ENCODE measurements at regions not wholly inside any gene's neighbourhood (a gene's known extent, or its start where the extent isn't known, plus 50 kb on each side); places are given as distances from the start of the nearest gene placed in this dataset.

GRCh38 chr2:239544143-239544917 is 143.5 kb upstream of the HDAC4 start:
- no peak overlapping the region for H3K4me3 Mint-ChIP-seq
- DNase-seq (no peak), ATAC-seq (no peak)

GRCh38 chr2:239543702-239544101 is 142.9 kb upstream of the HDAC4 start:
- no peaks in the 10 kb centered on the region for H3K36me3 Mint-ChIP-seq (ENCODE audit: low read depth)
- DNase-seq, result no peak
- no peak overlapping the region for H3K27ac Mint-ChIP-seq
- H3K9me3 ChIP-seq (ENCODE audit: control insufficient read depth, low read length, poor library complexity, severe bottlenecking), result no peaks in the 10 kb centered on the region
- ATAC-seq, result no peak
- no peak overlapping the region for H3K4me3 Mint-ChIP-seq
- H3K27me3 Mint-ChIP-seq, result peaks cover 5% of the 10 kb centered on the region
- peaks cover 10% of the 10 kb centered on the region for H3K4me1 Mint-ChIP-seq

More at GRCh38 chr2:239544143-239544917, 143.5 kb upstream of the HDAC4 start:
- peaks cover 15% of the 10 kb centered on the region for H3K4me1 Mint-ChIP-seq
- H3K27me3 Mint-ChIP-seq, result peaks cover 5% of the 10 kb centered on the region
- H3K9me3 ChIP-seq (ENCODE audit: control insufficient read depth, low read length, poor library complexity, severe bottlenecking), result no peaks in the 10 kb centered on the region
- H3K36me3 Mint-ChIP-seq (ENCODE audit: low read depth), result peaks cover under 1% of the 10 kb centered on the region
- no peak overlapping the region for H3K27ac Mint-ChIP-seq

- no peaks in the 10 kb centered on the region for H3K36me3 Mint-ChIP-seq (ENCODE audit: low read depth)
- H3K27ac Mint-ChIP-seq, result no peak overlapping the region
- peaks cover 5% of the 10 kb centered on the region for H3K4me1 Mint-ChIP-seq
- peaks cover 5% of the 10 kb centered on the region for H3K27me3 Mint-ChIP-seq
- ATAC-seq, result no peak
- H3K4me3 Mint-ChIP-seq, result no peak overlapping the region
- DNase-seq, result no peak
- H3K9me3 ChIP-seq (ENCODE audit: control insufficient read depth, low read length, poor library complexity, severe bottlenecking), result no peaks in the 10 kb centered on the region
Measured at GRCh38 chr2:239540174-239540573, 139.4 kb upstream of the HDAC4 start.

- no peak for ATAC-seq
- peaks cover 5% of the 10 kb centered on the region for H3K4me1 Mint-ChIP-seq
- no peaks in the 10 kb centered on the region for H3K9me3 ChIP-seq (ENCODE audit: control insufficient read depth, low read length, poor library complexity, severe bottlenecking)
- no peak overlapping the region for H3K4me3 Mint-ChIP-seq
- no peak for DNase-seq
- no peak overlapping the region for H3K27ac Mint-ChIP-seq
- peaks cover 5% of the 10 kb centered on the region for H3K27me3 Mint-ChIP-seq
- no peaks in the 10 kb centered on the region for H3K36me3 Mint-ChIP-seq (ENCODE audit: low read depth)
Measured at GRCh38 chr2:239539776-239540100, 138.9 kb upstream of the HDAC4 start.

GRCh38 chr2:239539083-239539775 is 138.4 kb upstream of the HDAC4 start:
- no peak overlapping the region for H3K27ac Mint-ChIP-seq

GRCh38 chr2:239538357-239539052 is 137.7 kb upstream of the HDAC4 start:
- H3K9me3 ChIP-seq (ENCODE audit: control insufficient read depth, low read length, poor library complexity, severe bottlenecking), result no peaks in the 10 kb centered on the region
- DNase-seq (no peak), ATAC-seq (no peak)
- H3K36me3 Mint-ChIP-seq (ENCODE audit: low read depth), result no peaks in the 10 kb centered on the region
- no peak overlapping the region for H3K27ac Mint-ChIP-seq
- peaks cover 5% of the 10 kb centered on the region for H3K27me3 Mint-ChIP-seq
- peaks cover 3% of the 10 kb centered on the region for H3K4me1 Mint-ChIP-seq
- H3K4me3 Mint-ChIP-seq, result no peak overlapping the region

More at GRCh38 chr2:239539083-239539775, 138.4 kb upstream of the HDAC4 start:
- ATAC-seq (no peak), DNase-seq (no peak)
- H3K4me1 Mint-ChIP-seq, result peaks cover 3% of the 10 kb centered on the region
- H3K4me3 Mint-ChIP-seq, result no peak overlapping the region
- peaks cover 5% of the 10 kb centered on the region for H3K27me3 Mint-ChIP-seq
- H3K9me3 ChIP-seq (ENCODE audit: control insufficient read depth, low read length, poor library complexity, severe bottlenecking), result no peaks in the 10 kb centered on the region
- H3K36me3 Mint-ChIP-seq (ENCODE audit: low read depth), result no peaks in the 10 kb centered on the region

GRCh38 chr2:239537633-239538356 is 137.0 kb upstream of the HDAC4 start:
- ATAC-seq, result no peak
- Mint-ChIP-seq H3K36me3 (ENCODE audit: low read depth) (no peaks in the 10 kb centered on the region), H3K27ac (no peak overlapping the region), H3K4me3 (no peak overlapping the region), H3K27me3 (peaks cover 5% of the 10 kb centered on the region), H3K4me1 (peaks cover 7% of the 10 kb centered on the region)
- no peak for DNase-seq
- H3K9me3 ChIP-seq (ENCODE audit: control insufficient read depth, low read length, poor library complexity, severe bottlenecking), result no peaks in the 10 kb centered on the region

- Mint-ChIP-seq H3K36me3 (ENCODE audit: low read depth) (no peaks in the 10 kb centered on the region), H3K4me3 (no peak overlapping the region), H3K27me3 (peaks cover 5% of the 10 kb centered on the region), H3K4me1 (peaks cover 9% of the 10 kb centered on the region), H3K27ac (no peak overlapping the region)
- H3K9me3 ChIP-seq (ENCODE audit: control insufficient read depth, low read length, poor library complexity, severe bottlenecking), result no peaks in the 10 kb centered on the region
- ATAC-seq (no peak), DNase-seq (no peak)
Measured at GRCh38 chr2:239536186-239536585, 135.4 kb upstream of the HDAC4 start.

- peaks cover 5% of the 10 kb centered on the region for H3K27me3 Mint-ChIP-seq
- H3K4me3 Mint-ChIP-seq, result no peak overlapping the region
- H3K9me3 ChIP-seq (ENCODE audit: control insufficient read depth, low read length, poor library complexity, severe bottlenecking), result no peaks in the 10 kb centered on the region
- H3K27ac Mint-ChIP-seq, result no peak overlapping the region
- DNase-seq, result no peak
- peaks cover 9% of the 10 kb centered on the region for H3K4me1 Mint-ChIP-seq
- no peak for ATAC-seq
- no peaks in the 10 kb centered on the region for H3K36me3 Mint-ChIP-seq (ENCODE audit: low read depth)
Measured at GRCh38 chr2:239535413-239536144, 134.8 kb upstream of the HDAC4 start.

GRCh38 chr2:239534581-239535412 is 134.0 kb upstream of the HDAC4 start:
- Mint-ChIP-seq H3K36me3 (ENCODE audit: low read depth) (no peaks in the 10 kb centered on the region), H3K4me3 (no peak overlapping the region), H3K27me3 (peaks cover 6% of the 10 kb centered on the region), H3K4me1 (peaks cover 6% of the 10 kb centered on the region), H3K27ac (no peak overlapping the region)
- no peak for DNase-seq
- no peaks in the 10 kb centered on the region for H3K9me3 ChIP-seq (ENCODE audit: control insufficient read depth, low read length, poor library complexity, severe bottlenecking)
- ATAC-seq, result no peak

GRCh38 chr2:239533569-239534316 is 132.9 kb upstream of the HDAC4 start:
- no peak for DNase-seq
- no peaks in the 10 kb centered on the region for H3K36me3 Mint-ChIP-seq (ENCODE audit: low read depth)
- H3K9me3 ChIP-seq (ENCODE audit: control insufficient read depth, low read length, poor library complexity, severe bottlenecking), result no peaks in the 10 kb centered on the region
- no peak overlapping the region for H3K27ac Mint-ChIP-seq
- H3K4me3 Mint-ChIP-seq, result no peak overlapping the region
- H3K4me1 Mint-ChIP-seq, result peaks cover 6% of the 10 kb centered on the region
- H3K27me3 Mint-ChIP-seq, result peaks cover 6% of the 10 kb centered on the region
- ATAC-seq, result no peak

Measured in T-helper 17 cell (primary cell).